ENCODE measurements at regions not wholly inside any gene's neighbourhood (a gene's known extent, or its start where the extent isn't known, plus 50 kb on each side); places are given as distances from the start of the nearest gene placed in this dataset.

GRCh38 chr6:137729866-137730629, 137.0 kb upstream of the TNFAIP3 start:
- no peak for TF ChIP-seq TEAD4 (IDR thresholded peaks at IDR 0.05)
- TF ChIP-seq EP300 (IDR thresholded peaks at IDR 0.05; ENCODE audit: borderline replicate concordance), result no peak
- TF ChIP-seq ZBTB7A (IDR thresholded peaks at IDR 0.05; ENCODE audit: low read depth), result no peak
- no peak for TF ChIP-seq MAX (IDR thresholded peaks at IDR 0.05)
- no peak for TF ChIP-seq RAD21 (IDR thresholded peaks at IDR 0.05; ENCODE audit: low read depth)
- TF ChIP-seq TCF12 (IDR thresholded peaks at IDR 0.05; ENCODE audit: low read depth), result no peak
- no peak for TF ChIP-seq YY1 (IDR thresholded peaks at IDR 0.05; ENCODE audit: low read depth)
- TF ChIP-seq NFIC (IDR thresholded peaks at IDR 0.05), result no peak
- no peak for TF ChIP-seq CEBPB (IDR thresholded peaks at IDR 0.05)
- TF ChIP-seq EGR1 (IDR thresholded peaks at IDR 0.05), result no peak
- no peak for TF ChIP-seq FOXM1 (IDR thresholded peaks at IDR 0.05; ENCODE audit: borderline replicate concordance, low read depth)
- TF ChIP-seq TAF1 (IDR thresholded peaks at IDR 0.05; ENCODE audit: low read depth), result no peak
- no peak for TF ChIP-seq CREB1 (IDR thresholded peaks at IDR 0.05; ENCODE audit: low read depth)
- TF ChIP-seq REST (IDR thresholded peaks at IDR 0.05; ENCODE audit: low read depth), result no peak
- TF ChIP-seq USF1 (IDR thresholded peaks at IDR 0.05), result no peak

- TF ChIP-seq ZBTB7A (IDR thresholded peaks at IDR 0.05; ENCODE audit: low read depth) (no peak), CREB1 (IDR thresholded peaks at IDR 0.05; ENCODE audit: low read depth) (no peak), RAD21 (IDR thresholded peaks at IDR 0.05; ENCODE audit: low read depth) (no peak), NFIC (IDR thresholded peaks at IDR 0.05) (no peak), FOXM1 (IDR thresholded peaks at IDR 0.05; ENCODE audit: borderline replicate concordance, low read depth) (no peak), EGR1 (IDR thresholded peaks at IDR 0.05) (no peak), REST (IDR thresholded peaks at IDR 0.05; ENCODE audit: low read depth) (no peak), CEBPB (IDR thresholded peaks at IDR 0.05) (no peak), USF1 (IDR thresholded peaks at IDR 0.05) (no peak), MAX (IDR thresholded peaks at IDR 0.05) (no peak), TCF12 (IDR thresholded peaks at IDR 0.05; ENCODE audit: low read depth) (no peak), TAF1 (IDR thresholded peaks at IDR 0.05; ENCODE audit: low read depth) (no peak), YY1 (IDR thresholded peaks at IDR 0.05; ENCODE audit: low read depth) (no peak)
These were observed 135.5 kb upstream of the TNFAIP3 start for GRCh38 chr6:137731600-137731959.

- no peak for TF ChIP-seq TEAD4 (IDR thresholded peaks at IDR 0.05)
- no peak for TF ChIP-seq YY1 (IDR thresholded peaks at IDR 0.05; ENCODE audit: low read depth)
- no peak for TF ChIP-seq CREB1 (IDR thresholded peaks at IDR 0.05; ENCODE audit: low read depth)
- no peak for TF ChIP-seq TCF12 (IDR thresholded peaks at IDR 0.05; ENCODE audit: low read depth)
- no peak for TF ChIP-seq USF1 (IDR thresholded peaks at IDR 0.05)
- TF ChIP-seq EP300 (IDR thresholded peaks at IDR 0.05; ENCODE audit: borderline replicate concordance), result no peak
- no peak for TF ChIP-seq FOXM1 (IDR thresholded peaks at IDR 0.05; ENCODE audit: borderline replicate concordance, low read depth)
- no peak for TF ChIP-seq TAF1 (IDR thresholded peaks at IDR 0.05; ENCODE audit: low read depth)
- TF ChIP-seq ZBTB7A (IDR thresholded peaks at IDR 0.05; ENCODE audit: low read depth), result no peak
- no peak for TF ChIP-seq MAX (IDR thresholded peaks at IDR 0.05)
- TF ChIP-seq RAD21 (IDR thresholded peaks at IDR 0.05; ENCODE audit: low read depth), result no peak
- TF ChIP-seq REST (IDR thresholded peaks at IDR 0.05; ENCODE audit: low read depth), result no peak
- no peak for TF ChIP-seq NFIC (IDR thresholded peaks at IDR 0.05)
- no peak for TF ChIP-seq CEBPB (IDR thresholded peaks at IDR 0.05)
- no peak for TF ChIP-seq EGR1 (IDR thresholded peaks at IDR 0.05)
These were observed 135.0 kb upstream of the TNFAIP3 start for GRCh38 chr6:137731960-137732616.
